HG02884 (cell line): ENCODE measurements at regions not wholly inside any gene's neighbourhood (a gene's known extent, or its start where the extent isn't known, plus 50 kb on each side); places are given as distances from the start of the nearest gene placed in this dataset.
"Not testable (repeated sequence)": the region's sequence is repeated elsewhere in the genome, so short reads cannot be mapped to it uniquely, and the experiment has no call there.

Experiments
- ATAC-seq: cut with Tn5 transposase; IDR thresholded peaks from one replicate; pipeline ENCODE4 v1.9.1; 2021; ENCODE audit warnings: mild to moderate bottlenecking, moderate library complexity; ENCODE audit not compliant: unreplicated experiment

DNA sequence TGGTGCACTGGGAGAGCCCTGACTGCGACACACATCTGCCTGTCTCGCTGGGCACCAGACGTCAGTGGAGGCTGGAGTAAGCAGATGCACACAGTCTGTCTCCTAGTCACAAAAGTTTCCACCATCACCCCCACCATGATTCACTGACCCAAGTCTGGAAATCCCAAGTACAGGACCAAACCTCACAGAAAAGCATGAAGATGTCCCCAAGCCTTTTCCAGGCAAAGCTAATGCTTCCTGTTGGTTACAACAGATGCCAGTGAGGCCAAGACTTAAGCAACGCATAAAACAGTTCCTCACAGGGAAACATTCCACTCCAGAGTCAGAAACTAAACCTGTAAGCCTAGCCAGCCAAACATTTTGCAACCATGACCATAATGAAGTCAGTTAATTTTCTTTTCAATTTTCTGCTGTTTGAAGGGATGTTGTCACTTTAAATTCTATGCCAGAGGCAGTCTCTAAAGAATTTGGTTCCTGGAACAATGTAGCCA is 259.3 kb upstream of the SLC30A5 start:
- ATAC-seq = no peak

DNA sequence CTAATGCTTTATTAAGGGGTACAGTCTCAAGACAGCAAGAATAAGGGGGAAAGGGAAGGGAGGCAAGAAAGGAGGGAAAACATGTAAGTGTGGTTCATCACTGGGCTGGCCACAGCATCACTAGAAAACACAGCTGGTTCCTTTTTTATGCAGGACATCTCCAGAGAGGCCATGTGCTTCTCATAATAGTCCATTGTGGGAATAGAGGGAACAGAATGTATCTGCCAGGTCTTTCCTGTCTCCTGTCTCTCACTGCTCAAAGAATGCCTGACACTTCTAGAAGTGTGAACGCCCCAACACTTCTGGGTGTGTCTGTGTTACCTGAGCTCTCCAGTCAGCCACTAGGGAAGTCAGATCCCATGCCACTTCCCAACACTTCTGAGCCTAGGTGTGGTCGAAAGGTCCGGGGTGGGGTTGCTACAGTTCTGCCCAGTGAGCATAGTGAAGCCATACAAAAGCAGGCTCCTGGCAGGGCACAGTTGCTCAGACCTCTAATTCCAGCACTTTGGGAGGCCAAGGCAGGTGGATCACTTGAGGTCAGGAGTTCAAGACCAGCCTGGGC is 255.6 kb upstream of the SLC30A5 start:
- no peak for ATAC-seq

DNA sequence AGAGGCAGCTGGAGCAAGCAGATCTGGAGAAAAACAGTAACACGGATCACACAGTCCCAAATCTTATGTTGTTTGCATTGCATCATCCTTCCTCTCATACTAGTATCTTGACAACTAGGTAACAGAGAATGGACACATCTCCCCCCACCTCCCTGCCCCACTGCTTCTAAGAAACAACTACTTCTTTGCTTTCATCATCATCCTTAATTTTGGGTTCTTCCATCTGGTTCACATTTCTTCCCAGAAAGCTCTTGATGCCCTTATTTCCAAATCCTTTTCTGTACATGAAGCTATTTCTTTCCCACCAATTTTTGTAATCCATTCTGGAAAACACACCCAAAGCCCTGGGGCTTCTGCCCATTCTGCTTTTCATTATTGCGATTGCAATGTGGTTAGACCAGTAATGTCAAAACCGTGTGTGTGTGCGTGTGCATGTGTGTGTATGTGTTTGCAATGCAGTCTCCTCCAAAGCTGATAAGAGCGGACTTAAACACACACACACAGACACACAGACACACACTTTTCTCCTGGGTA is 254.7 kb upstream of the SLC30A5 start:
- ATAC-seq = no peak

DNA sequence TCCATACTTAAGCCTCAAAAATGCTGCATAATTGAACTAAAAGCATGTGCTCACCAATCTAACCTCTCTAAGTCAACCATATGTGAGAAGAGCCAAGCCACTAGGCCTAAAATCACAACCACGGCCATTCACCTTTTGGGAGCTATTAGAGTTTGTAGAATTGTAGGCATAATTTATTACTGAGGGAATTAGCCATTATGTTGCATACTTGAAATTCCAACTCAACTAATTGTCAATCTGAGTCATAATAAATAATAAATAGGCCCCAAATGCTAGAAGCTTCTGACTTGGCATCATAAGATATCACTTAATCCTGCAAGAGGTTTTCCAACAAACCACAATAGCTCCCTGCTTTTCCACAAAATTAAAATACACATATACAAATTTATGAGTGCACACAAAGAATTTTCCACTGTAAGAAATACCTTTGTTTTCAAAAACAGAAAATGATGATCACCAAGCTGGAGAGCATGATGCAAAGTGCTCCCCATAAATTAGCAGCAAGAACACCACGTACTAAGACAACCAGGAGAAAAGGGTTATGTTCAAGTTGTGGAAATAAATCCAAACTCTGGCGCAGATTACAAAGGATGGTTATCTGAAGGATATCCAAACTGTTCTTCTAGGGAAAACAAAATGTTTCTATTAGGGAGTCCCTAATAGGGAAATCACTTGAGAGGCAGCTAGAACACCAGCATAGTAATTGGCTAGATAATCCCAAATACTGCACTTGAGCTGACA is 250.0 kb upstream of the SLC30A5 start:
- no peak for ATAC-seq

DNA sequence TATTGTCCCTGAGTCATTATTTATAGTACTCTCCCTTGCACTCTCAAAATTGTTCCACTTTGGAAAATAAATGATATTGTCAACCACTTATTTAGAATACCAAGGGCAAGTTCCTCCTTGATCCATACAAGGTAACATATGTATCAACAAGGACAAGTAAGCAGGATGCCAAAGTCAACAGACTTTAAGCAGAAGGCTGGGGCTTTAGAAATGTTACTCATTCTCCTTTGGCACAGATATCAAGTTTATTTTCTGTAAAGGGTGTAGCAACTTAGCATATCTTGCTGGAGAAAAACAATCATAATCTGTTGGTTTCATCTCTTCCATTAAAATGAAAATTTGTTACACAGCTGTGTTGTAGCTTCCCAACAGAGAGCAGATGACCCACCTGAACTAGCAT is 248.7 kb upstream of the SLC30A5 start:
- no peak for ATAC-seq

DNA sequence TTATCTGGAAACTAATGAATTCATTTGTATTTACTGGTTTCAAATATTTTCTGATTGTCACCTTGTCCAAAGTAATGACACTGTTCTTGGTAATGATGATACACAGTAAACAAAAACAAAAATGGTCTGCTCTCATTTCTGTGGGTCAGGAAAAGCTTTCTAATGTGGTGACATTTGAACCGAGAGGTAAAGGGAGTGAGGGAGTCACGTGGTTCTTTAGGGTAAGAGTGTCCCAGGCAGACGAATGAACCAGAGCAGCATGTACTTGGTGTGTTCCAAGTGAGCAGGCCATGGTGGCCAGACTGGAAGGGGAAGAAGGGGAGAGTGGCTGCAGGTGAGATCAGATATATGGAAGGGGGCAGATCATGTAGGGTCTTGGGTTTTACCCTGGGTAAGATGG is 247.0 kb upstream of the SLC30A5 start:
- no peak for ATAC-seq

DNA sequence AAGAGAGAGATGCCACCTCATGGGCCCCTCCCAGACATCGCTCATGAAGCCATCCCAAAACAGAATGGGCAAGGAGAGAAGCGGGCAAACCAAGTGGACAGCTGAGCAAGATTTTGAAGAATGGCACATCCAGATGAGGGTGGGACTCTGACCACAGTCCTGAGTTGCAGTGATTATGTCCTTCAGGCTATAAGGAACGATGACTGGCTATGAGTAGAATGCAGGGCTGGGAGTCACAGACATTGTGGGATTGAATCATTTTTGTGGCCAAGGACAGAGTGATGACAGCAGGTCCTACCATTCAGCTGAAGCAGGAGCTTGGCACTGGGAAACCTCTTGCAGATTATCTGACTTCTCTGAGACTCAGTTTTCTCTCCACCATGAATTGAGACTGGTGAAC is 245.7 kb upstream of the SLC30A5 start:
- ATAC-seq = no peak

DNA sequence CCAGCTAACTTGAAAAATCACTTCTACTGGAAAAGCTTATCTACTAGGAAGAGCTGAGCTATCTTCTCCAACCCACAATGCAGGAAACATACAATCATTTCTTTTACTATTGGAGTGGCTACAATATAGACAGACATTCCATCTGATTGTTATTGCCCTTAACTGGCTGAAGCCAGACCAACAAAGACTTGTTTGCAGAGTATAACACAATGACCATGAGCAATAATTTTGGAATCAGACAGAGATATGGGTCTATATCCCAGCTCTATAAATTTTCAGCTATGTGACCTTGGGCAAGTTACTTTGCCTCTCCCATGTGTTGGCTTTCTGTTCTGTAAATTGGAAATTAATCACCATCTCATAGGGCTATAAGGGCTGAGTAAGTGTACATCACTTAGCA is 244.7 kb upstream of the SLC30A5 start:
- ATAC-seq = no peak

DNA sequence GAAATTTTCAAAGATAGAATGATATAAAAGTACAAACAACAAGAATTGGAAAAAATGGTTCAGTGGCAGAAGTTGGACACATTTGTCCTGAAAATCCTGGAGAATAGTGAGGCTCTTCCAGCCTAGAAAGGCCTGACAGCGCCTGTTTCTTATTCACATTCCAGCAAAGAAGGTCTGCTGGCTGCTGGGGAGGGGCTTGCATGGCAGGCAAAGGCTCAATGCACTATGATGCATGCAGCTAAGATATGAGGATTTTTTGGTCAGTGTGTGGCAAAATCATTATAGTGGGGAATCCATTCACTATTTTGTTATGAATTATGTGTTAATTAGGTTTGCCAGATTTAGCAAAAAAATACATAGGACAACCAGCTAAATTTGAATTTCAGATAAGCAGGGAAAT is 243.9 kb upstream of the SLC30A5 start:
- no peak for ATAC-seq

DNA sequence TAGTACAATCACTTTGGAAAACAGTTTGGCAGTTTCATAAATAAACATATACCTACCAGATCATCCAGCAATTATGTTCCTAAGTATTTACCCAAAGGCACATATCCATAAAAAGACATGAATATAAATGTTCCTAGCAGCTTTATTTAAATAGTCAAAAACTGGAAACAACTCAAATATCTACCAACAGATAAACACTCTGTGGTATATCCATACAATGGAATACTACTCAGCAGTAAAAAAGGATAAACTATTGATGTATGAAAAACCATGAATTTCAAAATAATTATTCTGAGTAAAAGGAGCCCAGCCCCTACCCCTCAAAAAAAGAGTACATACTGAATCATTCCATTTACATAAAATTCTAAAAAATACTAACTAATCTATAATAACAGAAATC is 232.7 kb upstream of the SLC30A5 start:
- ATAC-seq = no peak

DNA sequence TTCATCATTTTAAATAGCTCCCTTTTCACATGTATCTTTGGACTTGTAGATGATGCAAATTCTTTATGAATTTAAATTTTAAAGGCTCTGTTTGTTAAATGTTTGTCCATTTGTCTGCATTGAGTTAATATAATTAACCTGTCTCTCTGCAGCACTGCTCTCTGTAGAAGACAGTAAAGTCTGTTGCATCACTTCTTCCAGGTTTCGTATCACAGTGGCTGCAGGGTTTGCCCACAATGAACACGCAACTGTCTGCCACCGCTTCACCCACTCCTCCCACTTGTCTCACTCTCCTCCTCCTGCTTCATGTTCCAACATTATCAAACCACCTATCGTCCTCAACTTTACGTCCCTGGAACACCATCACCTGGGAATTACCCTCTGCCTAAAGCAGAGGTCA is 231.3 kb upstream of the SLC30A5 start:
- ATAC-seq = no peak

DNA sequence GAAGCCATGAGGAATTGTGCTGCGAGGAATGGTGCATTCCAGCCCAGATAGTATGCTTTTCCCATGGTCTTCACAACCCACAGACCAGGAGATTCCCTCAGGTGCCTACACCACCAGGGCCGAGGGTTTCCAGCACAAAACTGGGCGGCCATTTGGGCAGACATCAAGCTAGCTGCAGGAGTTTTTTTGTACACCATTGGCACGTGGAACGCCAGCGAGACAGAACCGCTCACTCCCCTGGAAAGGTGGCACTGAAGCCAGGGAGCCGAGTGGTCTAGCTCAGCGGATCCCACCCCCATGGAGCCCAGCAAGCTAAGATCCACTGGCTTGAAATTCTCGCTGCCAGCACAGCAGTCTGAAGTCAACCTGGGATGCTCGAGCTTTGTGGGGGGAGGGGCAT is 228.6 kb upstream of the SLC30A5 start:
- ATAC-seq = not testable (repeated sequence)

DNA sequence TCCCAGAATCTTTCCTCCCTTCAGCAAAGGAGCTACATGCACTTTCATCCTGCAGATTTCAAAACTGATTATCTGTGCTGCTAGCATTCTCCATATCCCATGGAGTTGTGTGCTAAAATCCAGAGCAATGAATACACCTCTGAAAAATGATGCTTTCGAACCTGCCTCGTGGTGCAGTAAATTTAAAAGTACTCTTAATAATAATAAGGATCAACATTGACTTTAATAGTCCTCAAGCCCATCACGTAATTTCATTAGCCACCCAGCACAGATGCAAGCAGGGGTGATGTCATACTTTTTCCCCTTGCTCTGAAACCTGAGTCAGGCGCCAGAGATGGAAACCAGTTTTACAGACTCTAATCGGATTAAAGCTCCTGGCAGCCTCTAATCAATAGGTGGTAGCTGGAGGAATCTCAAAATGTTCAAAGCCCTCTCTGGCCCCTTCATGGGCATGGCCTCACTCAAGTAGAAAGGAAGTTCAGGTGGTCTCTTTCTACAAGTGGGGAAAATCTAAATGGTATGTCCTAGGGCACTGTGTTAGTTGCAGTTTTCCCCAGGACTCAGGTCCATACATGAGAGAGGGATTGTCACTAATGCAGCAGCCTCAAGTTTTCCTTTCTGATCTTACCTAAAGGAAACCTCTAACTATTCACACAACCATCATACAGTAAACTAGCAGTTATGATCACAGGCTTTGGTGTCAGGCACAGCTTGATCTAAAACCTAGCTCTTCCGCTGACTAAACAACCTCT is 221.6 kb upstream of the SLC30A5 start:
- no peak for ATAC-seq

DNA sequence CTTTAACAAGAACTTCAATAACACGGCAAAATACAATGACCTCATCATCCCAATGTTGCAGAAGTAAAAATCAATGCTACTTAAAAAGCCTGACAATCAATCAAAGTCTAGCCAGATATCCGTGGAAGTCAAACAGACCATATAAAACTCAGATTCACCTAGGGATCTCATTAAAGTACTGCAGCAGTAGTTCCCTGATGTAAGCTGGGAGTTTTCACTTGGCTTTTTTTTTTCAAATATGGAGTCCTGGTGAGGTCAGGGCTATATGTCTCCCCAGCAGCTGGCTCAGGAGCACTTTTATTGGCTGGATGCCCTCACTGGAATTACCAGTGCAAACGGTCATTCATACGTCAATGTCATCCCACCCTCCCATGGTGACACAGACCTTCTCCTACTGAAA is 220.6 kb upstream of the SLC30A5 start:
- no peak for ATAC-seq

DNA sequence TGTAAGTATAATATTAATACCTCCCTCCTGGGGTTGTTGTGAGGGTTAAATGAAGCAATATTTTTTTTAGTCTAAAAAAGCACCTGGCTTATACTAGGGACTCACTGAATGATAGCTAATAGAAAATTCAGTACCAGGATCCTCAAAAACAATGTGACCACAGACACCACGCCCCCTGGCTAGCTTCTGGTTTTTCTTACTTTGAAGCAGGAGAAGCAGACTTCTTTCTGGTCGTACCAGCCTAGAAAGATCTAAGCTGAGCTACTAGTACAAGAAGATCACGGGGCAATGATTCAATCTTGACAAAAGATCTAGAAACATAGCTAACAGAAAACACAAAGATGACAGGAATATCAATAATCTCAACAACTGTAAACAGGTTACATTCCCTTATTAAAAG is 218.5 kb upstream of the SLC30A5 start:
- no peak for ATAC-seq

DNA sequence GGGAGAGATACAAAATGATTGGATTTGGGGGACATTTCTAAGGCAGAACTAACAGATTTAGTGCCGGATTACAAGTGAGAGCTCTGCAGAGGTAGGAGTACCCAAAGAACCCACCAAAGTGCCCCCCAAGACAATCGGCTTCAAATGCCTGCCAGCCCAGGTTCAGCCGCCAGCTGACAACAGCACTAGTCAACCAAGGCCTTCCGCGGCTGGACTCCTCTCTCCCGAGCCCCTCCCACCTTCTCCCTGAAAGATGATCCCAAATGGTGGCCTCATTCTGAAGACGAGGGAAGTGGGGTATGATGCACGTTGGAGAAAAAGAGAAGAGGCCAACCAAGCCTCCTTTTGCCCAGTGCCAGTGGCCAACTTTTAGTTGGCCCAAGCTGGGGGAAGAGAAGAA is 210.4 kb upstream of the SLC30A5 start:
- ATAC-seq = no peak

DNA sequence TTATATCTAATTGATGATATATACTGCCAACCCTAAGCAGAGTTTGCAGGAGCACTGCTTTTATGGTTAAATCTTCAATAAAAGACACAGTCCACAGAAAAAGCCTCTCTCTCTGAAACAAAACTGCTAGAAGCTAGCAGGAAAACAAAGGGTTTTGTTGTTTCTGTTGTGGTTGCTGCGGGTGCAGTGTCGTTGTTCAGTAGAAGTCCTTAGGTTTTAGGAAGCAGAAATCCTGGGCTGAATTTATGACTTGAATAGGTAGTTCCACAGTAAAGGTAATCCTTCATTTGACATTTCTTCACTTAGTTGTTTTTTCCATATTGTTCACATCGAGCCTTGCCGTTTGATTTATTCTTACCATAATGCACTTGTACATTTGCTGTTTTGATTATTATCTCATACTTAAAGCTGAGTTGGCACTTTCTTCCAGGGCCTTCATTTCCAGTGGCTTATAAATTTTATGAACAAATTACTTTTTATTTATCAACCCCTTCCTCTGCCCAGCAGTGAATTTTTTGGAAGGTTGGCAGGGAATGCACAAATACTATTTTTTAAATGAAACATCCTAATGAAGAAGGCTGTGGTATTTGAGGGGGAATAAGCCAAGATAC is 209.6 kb upstream of the SLC30A5 start:
- no peak for ATAC-seq

DNA sequence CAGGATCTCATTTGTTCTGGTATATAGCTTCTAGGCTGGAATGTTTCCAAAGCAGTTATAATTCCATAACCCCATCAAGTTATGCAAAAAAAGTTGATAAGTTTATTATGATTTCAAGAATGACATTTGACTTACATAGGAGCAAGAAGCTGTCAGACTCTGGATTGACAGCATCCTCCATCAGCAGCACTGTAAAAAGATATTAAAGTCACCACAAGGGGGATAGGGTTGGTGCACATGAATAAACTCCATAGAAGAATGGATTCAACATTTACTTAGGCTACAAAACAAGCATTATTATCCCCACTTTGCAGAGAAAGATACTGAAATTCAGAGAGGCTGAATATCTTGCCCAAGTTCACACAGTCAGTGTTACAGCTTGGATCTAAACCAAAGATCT is 208.9 kb upstream of the SLC30A5 start:
- no peak for ATAC-seq

DNA sequence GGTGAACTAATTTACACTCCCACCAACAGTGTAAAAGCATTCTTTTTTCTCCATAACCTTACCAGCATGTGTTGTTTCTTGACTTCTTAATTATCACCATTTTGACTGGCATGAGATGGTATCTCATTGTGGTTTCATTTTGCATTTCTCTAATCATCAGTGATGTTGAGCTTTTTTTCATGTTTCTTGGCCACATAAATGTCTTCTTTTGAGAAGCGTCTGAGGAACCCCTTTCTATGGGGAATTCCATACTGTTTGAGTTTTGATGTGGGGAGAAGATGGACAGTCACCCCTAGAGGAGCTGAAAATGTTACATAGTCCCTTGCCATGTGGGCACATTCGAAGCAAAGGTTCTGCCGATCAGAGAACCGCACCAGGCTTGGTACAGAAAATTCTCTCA is 207.0 kb upstream of the SLC30A5 start:
- ATAC-seq = no peak

DNA sequence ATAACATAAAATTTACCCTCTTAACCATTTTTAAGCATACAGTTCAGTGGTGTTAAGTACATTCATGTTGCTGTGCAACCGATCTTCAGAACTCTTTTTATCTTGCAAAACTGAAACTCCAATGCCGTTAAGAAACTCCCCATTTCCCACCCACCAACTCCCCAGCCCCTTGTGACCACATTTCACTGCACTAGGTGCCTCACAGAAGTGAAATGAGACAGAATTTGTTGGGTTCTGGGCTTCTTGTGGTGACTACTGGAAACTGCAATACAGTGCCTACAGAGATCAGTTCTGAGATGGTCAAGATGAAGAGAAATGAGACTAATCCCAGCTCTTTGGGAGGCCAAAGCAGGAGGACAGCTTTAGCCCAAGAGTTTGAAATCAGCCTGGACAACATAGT is 202.1 kb upstream of the SLC30A5 start:
- ATAC-seq = peak; percentile 84

DNA sequence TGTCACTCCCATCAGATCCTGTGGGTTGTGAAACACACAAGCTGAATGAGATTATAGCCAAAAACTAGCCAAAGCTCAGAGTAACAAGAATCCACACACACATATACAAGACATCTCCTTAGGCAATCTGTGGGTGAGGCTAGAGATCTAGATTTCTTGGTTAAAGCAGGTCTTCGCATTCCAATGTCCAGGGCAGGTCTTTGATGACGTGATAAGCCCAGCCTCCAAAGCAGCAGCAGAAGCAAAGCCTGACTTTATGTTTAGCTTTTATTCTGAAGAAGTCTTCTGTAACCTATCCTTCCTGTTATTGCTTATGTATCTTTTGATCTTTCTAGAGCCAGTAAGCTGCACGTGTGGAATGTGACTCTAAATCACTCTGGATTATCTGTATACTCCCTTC is 199.1 kb upstream of the SLC30A5 start:
- no peak for ATAC-seq
